ENCODE measurements at regions not wholly inside any gene's neighbourhood (a gene's known extent, or its start where the extent isn't known, plus 50 kb on each side); places are given as distances from the start of the nearest gene placed in this dataset.
"Not testable (repeated sequence)": the region's sequence is repeated elsewhere in the genome, so short reads cannot be mapped to it uniquely, and the experiment has no call there.

- in situ Hi-C loops (cut with HindIII; ENCODE audit: low sequenced_read_pairs) = no loop called here
Measured at GRCh38 chr3:20747741-20748140, 561.7 kb upstream of the SGO1 start.

- in situ Hi-C loops (cut with HindIII; ENCODE audit: low sequenced_read_pairs) = no loop called here
Measured at GRCh38 chr3:20743553-20744321, 557.7 kb upstream of the SGO1 start.

GRCh38 chr3:20742903-20743552 lies 557.0 kb upstream of the SGO1 start:
- in situ Hi-C loops (cut with HindIII; ENCODE audit: low sequenced_read_pairs) = no loop called here

- in situ Hi-C loops (cut with HindIII; ENCODE audit: low sequenced_read_pairs) = no loop called here
Measured at GRCh38 chr3:20741381-20741780, 555.4 kb upstream of the SGO1 start.

- in situ Hi-C loops (cut with HindIII; ENCODE audit: low sequenced_read_pairs) = no loop called here
Measured at GRCh38 chr3:20739814-20740213, 553.8 kb upstream of the SGO1 start.

- in situ Hi-C loops (cut with HindIII; ENCODE audit: low sequenced_read_pairs) = no loop called here
Measured at GRCh38 chr3:20736287-20736852, 550.4 kb upstream of the SGO1 start.

GRCh38 chr3:20729185-20729584 lies 543.2 kb upstream of the SGO1 start:
- in situ Hi-C loops (cut with HindIII; ENCODE audit: low sequenced_read_pairs) = no loop called here

GRCh38 chr3:20726786-20727185 lies 540.8 kb upstream of the SGO1 start:
- in situ Hi-C loops (cut with HindIII; ENCODE audit: low sequenced_read_pairs) = no loop called here

- in situ Hi-C loops (cut with HindIII; ENCODE audit: low sequenced_read_pairs) = no loop called here
Measured at GRCh38 chr3:20724241-20724640, 538.2 kb upstream of the SGO1 start.

- in situ Hi-C loops (cut with HindIII; ENCODE audit: low sequenced_read_pairs) = not testable (repeated sequence)
Measured at GRCh38 chr3:20716425-20716824, 530.4 kb upstream of the SGO1 start.

GRCh38 chr3:20701641-20702040 lies 515.6 kb upstream of the SGO1 start:
- in situ Hi-C loops (cut with HindIII; ENCODE audit: low sequenced_read_pairs) = no loop called here

GRCh38 chr3:20700714-20701113 lies 514.7 kb upstream of the SGO1 start:
- in situ Hi-C loops (cut with HindIII; ENCODE audit: low sequenced_read_pairs) = no loop called here

- in situ Hi-C loops (cut with HindIII; ENCODE audit: low sequenced_read_pairs) = no loop called here
Measured at GRCh38 chr3:20698896-20699295, 512.9 kb upstream of the SGO1 start.

- in situ Hi-C loops (cut with HindIII; ENCODE audit: low sequenced_read_pairs) = no loop called here
Measured at GRCh38 chr3:20696388-20697150, 510.6 kb upstream of the SGO1 start.

GRCh38 chr3:20692675-20693074 lies 506.7 kb upstream of the SGO1 start:
- in situ Hi-C loops (cut with HindIII; ENCODE audit: low sequenced_read_pairs) = no loop called here

- in situ Hi-C loops (cut with HindIII; ENCODE audit: low sequenced_read_pairs) = no loop called here
Measured at GRCh38 chr3:20683910-20684309, 497.9 kb upstream of the SGO1 start.

GRCh38 chr3:20682573-20682972 lies 496.6 kb upstream of the SGO1 start:
- in situ Hi-C loops (cut with HindIII; ENCODE audit: low sequenced_read_pairs) = no loop called here

GRCh38 chr3:20680990-20681628 lies 495.1 kb upstream of the SGO1 start:
- in situ Hi-C loops (cut with HindIII; ENCODE audit: low sequenced_read_pairs) = no loop called here

GRCh38 chr3:20673866-20674265 lies 487.9 kb upstream of the SGO1 start:
- in situ Hi-C loops (cut with HindIII; ENCODE audit: low sequenced_read_pairs) = loop anchor here (5.0 kb wide), 1 partner anchor 52 kb away; no protein-coding TSS in a partner anchor

GRCh38 chr3:20669675-20670074 lies 483.7 kb upstream of the SGO1 start:
- in situ Hi-C loops (cut with HindIII; ENCODE audit: low sequenced_read_pairs) = loop anchor here (5.0 kb wide), 1 partner anchor 47 kb away; no protein-coding TSS in a partner anchor

- in situ Hi-C loops (cut with HindIII; ENCODE audit: low sequenced_read_pairs) = no loop called here
Measured at GRCh38 chr3:20669184-20669583, 483.2 kb upstream of the SGO1 start.
